Upper lobe of left lung (tissue), 6 donors: ENCODE measurements at regions not wholly inside any gene's neighbourhood (a gene's known extent, or its start where the extent isn't known, plus 50 kb on each side); places are given as distances from the start of the nearest gene placed in this dataset.

Source experiments
- ATAC-seq, 2 donors: fragments of 200-7000 bp; cut with Tn5 transposase; one replicate each; pipeline ENCODE4 v1.9.1; 2022; ENCODE audit warnings: mild to moderate bottlenecking in 2 of 2, moderate library complexity in 2 of 2; ENCODE audit not compliant: low FRiP score in 2 of 2
- DNase-seq, 2 donors: peaks; one replicate each; pipeline ENCODE4 v3.0.0-alpha.2; 2019 to 2020
- H3K27ac ChIP-seq, 4 donors: fragments of 200-600 bp; sonication (generic); one replicate each; pipeline ENCODE4 v1.5.1; 2016 to 2019
- H3K27me3 ChIP-seq, 4 donors: fragments of 200-600 bp; sonication (generic); one replicate each; pipeline ENCODE4 v1.5.1; 2017 to 2019
- H3K36me3 ChIP-seq, 4 donors: fragments of 200-600 bp; sonication (generic); one replicate each; pipeline ENCODE4 v1.5.1; 2016 to 2019
- H3K4me1 ChIP-seq, 4 donors: fragments of 200-600 bp; sonication (generic); one replicate each; pipeline ENCODE4 v1.5.1; 2018 to 2019
- H3K4me3 ChIP-seq, 4 donors: fragments of 200-600 bp; sonication (generic); one replicate each; pipeline ENCODE4 v1.5.1; 2017 to 2019; ENCODE audit warnings: mild to moderate bottlenecking in 2 of 4, moderate library complexity in 1 of 4
- H3K9me3 ChIP-seq, 4 donors: fragments of 200-600 bp; sonication (generic); one replicate each; pipeline ENCODE4 v1.5.1; 2018 to 2019
- CTCF ChIP-seq, 6 experiments: fragments of 450-650 bp in 4 of 6; fragments of 200-600 bp in 2 of 6; sonication (generic) in 2 of 6; IDR thresholded peaks; one replicate each; pipeline ENCODE4 v1.5.1; 2016 to 2019; ENCODE audit warnings: antibody characterized with exemption in 6 of 6
- EP300 ChIP-seq, 4 donors: sonication (generic); formaldehyde crosslinking; IDR thresholded peaks; one replicate each; pipeline ENCODE4 v1.5.1; 2017; ENCODE audit warnings: antibody characterized with exemption in 4 of 4, control low read depth in 2 of 4
- POLR2A ChIP-seq, 4 donors: fragments of 450-650 bp; IDR thresholded peaks; one replicate each; pipeline ENCODE4 v1.5.1; 2016 to 2017; ENCODE audit warnings: antibody characterized with exemption in 4 of 4, mild to moderate bottlenecking in 2 of 4
- POLR2AphosphoS5 ChIP-seq, 2 donors: sonication (generic); formaldehyde crosslinking; IDR thresholded peaks; one replicate each; pipeline ENCODE4 v1.5.1; 2017; ENCODE audit warnings: antibody characterized with exemption in 2 of 2
- WGBS, 2 donors: methylation state at CpG; one replicate each; pipeline ENCODE4 v1.1.5; 2017 to 2018; 5-methylcytosine and 5-hydroxymethylcytosine counted together
- donor health status: DM: no; HTN: no; CAD: no; lungs with moderate emphysema.
- donor health status: DM: no; HTN: yes; CAD: no; lungs with severe emphysema.

- Histone ChIP-seq H3K27me3 (no peaks in the 10 kb centered on the region), H3K27ac (no peak overlapping the region), H3K9me3 (no peaks in the 10 kb centered on the region), H3K4me1 (no peaks in the 10 kb centered on the region), H3K36me3 (no peaks in the 10 kb centered on the region), H3K4me3 (no peak overlapping the region)
- no peak for DNase-seq
- WGBS, 2 donors = 83 to 93% methylated on average over 2 of the region's 2 CpGs
- ATAC-seq = no peak
- TF ChIP-seq POLR2A (IDR thresholded peaks at IDR 0.05) (no peak), EP300 (IDR thresholded peaks at IDR 0.05) (no peak), POLR2AphosphoS5 (IDR thresholded peaks at IDR 0.05) (no peak), CTCF (IDR thresholded peaks at IDR 0.05) (no peak)
Observed at GRCh38 chr3:41053220-41053619, 146.1 kb upstream of the CTNNB1 start.

- no peak for DNase-seq
Observed at GRCh38 chr3:41060106-41060505, 139.2 kb upstream of the CTNNB1 start.

GRCh38 chr3:41064070-41064469, 135.2 kb upstream of the CTNNB1 start:
- no peak overlapping the region for H3K4me3 ChIP-seq
- no peaks in the 10 kb centered on the region for H3K4me1 ChIP-seq
- WGBS, 2 donors = 91 to 97% methylated on average over 1 of the region's 1 CpG
- no peak for ATAC-seq
- no peaks in the 10 kb centered on the region for H3K9me3 ChIP-seq
- DNase-seq = no peak
- no peaks in the 10 kb centered on the region for H3K27me3 ChIP-seq
- TF ChIP-seq POLR2AphosphoS5 (IDR thresholded peaks at IDR 0.05) (no peak), EP300 (IDR thresholded peaks at IDR 0.05) (no peak), POLR2A (IDR thresholded peaks at IDR 0.05) (no peak), CTCF (IDR thresholded peaks at IDR 0.05) (no peak)
- no peaks in the 10 kb centered on the region for H3K36me3 ChIP-seq
- no peak overlapping the region for H3K27ac ChIP-seq

More at GRCh38 chr3:41060106-41060505, 139.2 kb upstream of the CTNNB1 start:
- Histone ChIP-seq H3K27me3 (no peaks in the 10 kb centered on the region), H3K9me3 (no peaks in the 10 kb centered on the region), H3K27ac (no peak overlapping the region), H3K4me3 (no peak overlapping the region), H3K4me1 (no peaks in the 10 kb centered on the region), H3K36me3 (no peaks in the 10 kb centered on the region)
- no peak for TF ChIP-seq POLR2A (IDR thresholded peaks at IDR 0.05)
- no peak for TF ChIP-seq CTCF (IDR thresholded peaks at IDR 0.05)
- no peak for TF ChIP-seq EP300 (IDR thresholded peaks at IDR 0.05)
- TF ChIP-seq POLR2AphosphoS5 (IDR thresholded peaks at IDR 0.05) = no peak
- ATAC-seq = no peak
- WGBS, 2 donors = 97 to 100% methylated on average over 2 of the region's 2 CpGs

GRCh38 chr3:41064526-41064925, 134.8 kb upstream of the CTNNB1 start:
- H3K36me3 ChIP-seq = no peaks in the 10 kb centered on the region
- no peak overlapping the region for H3K27ac ChIP-seq
- TF ChIP-seq POLR2AphosphoS5 (IDR thresholded peaks at IDR 0.05) = no peak
- DNase-seq (no peak), ATAC-seq (no peak)
- H3K4me1 ChIP-seq = no peaks in the 10 kb centered on the region
- H3K9me3 ChIP-seq = no peaks in the 10 kb centered on the region
- no peak overlapping the region for H3K4me3 ChIP-seq
- no peaks in the 10 kb centered on the region for H3K27me3 ChIP-seq
- WGBS, 2 donors = 75 to 79% methylated on average over 2 of the region's 2 CpGs

- Histone ChIP-seq H3K27ac (no peak overlapping the region), H3K27me3 (no peaks in the 10 kb centered on the region), H3K4me3 (no peak overlapping the region), H3K4me1 (no peaks in the 10 kb centered on the region), H3K36me3 (no peaks in the 10 kb centered on the region), H3K9me3 (no peaks in the 10 kb centered on the region)
- TF ChIP-seq POLR2AphosphoS5 (IDR thresholded peaks at IDR 0.05) (no peak), POLR2A (IDR thresholded peaks at IDR 0.05) (no peak), EP300 (IDR thresholded peaks at IDR 0.05) (no peak)
- DNase-seq = no peak
- WGBS, 2 donors = 95 to 96% methylated on average over 2 of the region's 2 CpGs
- ATAC-seq = no peak
Observed at GRCh38 chr3:41065340-41065739, 134.0 kb upstream of the CTNNB1 start.

- Histone ChIP-seq H3K36me3 (no peaks in the 10 kb centered on the region), H3K4me3 (no peak overlapping the region), H3K27ac (no peak overlapping the region), H3K9me3 (no peaks in the 10 kb centered on the region), H3K27me3 (no peaks in the 10 kb centered on the region), H3K4me1 (no peaks in the 10 kb centered on the region)
- WGBS, 2 donors = 88 to 93% methylated on average over 5 of the region's 5 CpGs
- ATAC-seq = no peak
- DNase-seq = no peak
- TF ChIP-seq EP300 (IDR thresholded peaks at IDR 0.05) (no peak), POLR2A (IDR thresholded peaks at IDR 0.05) (no peak), POLR2AphosphoS5 (IDR thresholded peaks at IDR 0.05) (no peak), CTCF (IDR thresholded peaks at IDR 0.05) (no peak)
Observed at GRCh38 chr3:41073190-41073589, 126.1 kb upstream of the CTNNB1 start.
